K562 (cell line): ENCODE measurements at regions not wholly inside any gene's neighbourhood (a gene's known extent, or its start where the extent isn't known, plus 50 kb on each side); places are given as distances from the start of the nearest gene placed in this dataset.

Experiments used
- ATAC-seq: fragments of 200-7000 bp; cut with Tn5 transposase; 3 replicates; pipeline ENCODE4 v1.9.1; 2020; ENCODE audit warnings: moderate library complexity
- BruUV-seq: library from RNA; stranded (reverse); fragments of 400-500 nt; replicated peaks from 2 replicates; lab custom pipeline; 2021; lab: Mats Ljungman, UMichigan
- CTCF ChIA-PET: fragments of 300-600 bp; formaldehyde crosslinking; extraction: SDS; loops from one replicate; lab custom pipeline; 2021; ENCODE audit warnings: low intra/inter-chr PET ratio; lab: Yijun Ruan, JAX
- POLR2A ChIA-PET: fragments of 300-600, 350-650 bp; sonication (Branson Sonifier 250); formaldehyde crosslinking; extraction: SDS; loops from one replicate; lab custom pipeline; 2021; ENCODE audit warnings: antibody characterized with exemption, inconsistent platforms; lab: Yijun Ruan, JAX
- DNase-seq, 4 experiments: peaks; one replicate each; pipeline versions ENCODE4 v3.0.0 to v3.0.0-alpha.2; 2011 to 2018; ENCODE audit warnings: low spot score in 3 of 4, mixed read lengths in 3 of 4; ENCODE audit errors: extremely low read depth in 1 of 4
- FAIRE-seq: peaks from 2 replicates; lab custom pipeline; 2011; peaks lifted over from hg19 to GRCh38; lab: Jason Lieb, UNC
- H2AFZ ChIP-seq: 2 replicates; pipeline ENCODE4 v1.6.0; 2011; ENCODE audit warnings: low read depth, low read length, control low read depth, inconsistent platforms
- H3K27ac ChIP-seq: fragments of 200-600 bp; 3 replicates; pipeline ENCODE4 v1.8.0; 2011; ENCODE audit warnings: low read depth, mild to moderate bottlenecking, control low read depth, inconsistent platforms, low read length, moderate library complexity, mixed read lengths; ENCODE audit errors: extremely low read depth
- H3K27me3 ChIP-seq, 2 experiments: fragments of 300-600 bp in 1 of 2; 2 replicates in 1 of 2; 3 replicates in 1 of 2; pipeline versions ENCODE4 v1.6.0 to v1.8.0; 2011; ENCODE audit warnings: inconsistent platforms in 2 of 2, low read length in 2 of 2, mild to moderate bottlenecking in 1 of 2, mixed read lengths in 1 of 2, moderate library complexity in 1 of 2; ENCODE audit not compliant: control insufficient read depth in 2 of 2, insufficient read depth in 2 of 2
- H3K36me3 ChIP-seq: fragments of 300-600 bp; 3 replicates; pipeline ENCODE4 v1.8.0; 2011; ENCODE audit warnings: mild to moderate bottlenecking, low read length, inconsistent platforms; ENCODE audit not compliant: control insufficient read depth, insufficient read depth
- H3K4me1 ChIP-seq, 2 experiments: fragments of 200-600 bp in 1 of 2; replicated peaks in 1 of 2; 2 replicates in 1 of 2; 3 replicates in 1 of 2; pipeline versions ENCODE4 v1.5.1 to v1.8.0; 2011; ENCODE audit warnings: inconsistent platforms in 2 of 2, low read length in 2 of 2, mild to moderate bottlenecking in 1 of 2, mixed read lengths in 1 of 2, moderate library complexity in 1 of 2; ENCODE audit not compliant: control insufficient read depth in 2 of 2, insufficient read depth in 2 of 2
- H3K4me2 ChIP-seq: 2 replicates; pipeline ENCODE4 v1.6.1; 2011; ENCODE audit warnings: low read length, control low read depth, inconsistent platforms, mixed read lengths; ENCODE audit not compliant: insufficient read depth
- H3K4me3 ChIP-seq: fragments of 200-600 bp; sonication (generic), shearing (Covaris generic); 2 replicates; pipeline ENCODE4 v1.5.1; 2016; ENCODE audit warnings: control low read depth, inconsistent platforms
- H3K79me2 ChIP-seq: fragments of 200-600 bp; 3 replicates; pipeline ENCODE4 v1.8.0; 2011; ENCODE audit warnings: low read length, inconsistent platforms; ENCODE audit not compliant: control insufficient read depth, insufficient read depth
- H3K9ac ChIP-seq, 2 experiments: 2 replicates each; pipeline versions ENCODE4 v1.6.0 to v1.6.1; 2011; ENCODE audit warnings: low read depth in 2 of 2, low read length in 2 of 2, control low read depth in 1 of 2, inconsistent platforms in 1 of 2, mild to moderate bottlenecking in 1 of 2, mixed read lengths in 1 of 2; ENCODE audit not compliant: insufficient read depth in 1 of 2
- H3K9me1 ChIP-seq: one replicate; pipeline ENCODE4 v1.6.0; 2011; ENCODE audit warnings: inconsistent platforms, mild to moderate bottlenecking, low read length, moderate library complexity; ENCODE audit not compliant: control insufficient read depth, insufficient read depth
- H3K9me3 ChIP-seq: replicated peaks from 2 replicates; pipeline ENCODE4 v1.5.1; 2011; ENCODE audit warnings: low read depth, low read length, inconsistent platforms; ENCODE audit not compliant: control insufficient read depth, insufficient read depth
- H4K20me1 ChIP-seq: replicated peaks from 2 replicates; pipeline ENCODE4 v1.6.1; 2011; ENCODE audit warnings: low read length, inconsistent platforms, mixed read lengths; ENCODE audit not compliant: control insufficient read depth, insufficient read depth
- ARID3B ChIP-seq: fragments of 250-450 bp; sonication (Bioruptor Pico); IDR thresholded peaks from 2 replicates; pipeline ENCODE4 v1.4.0; 2020; ENCODE audit warnings: borderline replicate concordance
- ATF7 ChIP-seq: fragments of 450-650 bp; IDR thresholded peaks from 2 replicates; pipeline ENCODE4 v1.7.1; 2014; ENCODE audit warnings: mild to moderate bottlenecking, moderate library complexity
- DMBX1 ChIP-seq: fragments of 250-450 bp; sonication (Bioruptor Pico); IDR thresholded peaks from 2 replicates; pipeline ENCODE4 v1.8.0; 2022; ENCODE audit warnings: inconsistent platforms, mild to moderate bottlenecking, moderate library complexity, borderline replicate concordance
- FOSL1 ChIP-seq: fragments of 200-800 bp; sonication (Bioruptor generic); conservative IDR thresholded peaks from 2 replicates; pipeline ENCODE4 v1.6.1; 2016; ENCODE audit warnings: missing genetic modification characterization, missing compliant biosample characterization
- NR2C2 ChIP-seq, 2 experiments: fragments of 200-800 bp in 1 of 2; sonication (Bioruptor generic) in 1 of 2; sonication (generic) in 1 of 2; formaldehyde crosslinking in 1 of 2; IDR thresholded peaks; 2 replicates each; pipeline versions ENCODE4 v1.6.1 to v1.8.0; 2016 to 2022; ENCODE audit warnings: mild to moderate bottlenecking in 1 of 2, missing compliant biosample characterization in 1 of 2, missing genetic modification characterization in 1 of 2, missing genetic modification reagents in 1 of 2
- ZNF592 ChIP-seq: fragments of 450-650 bp; IDR thresholded peaks from 2 replicates; pipeline ENCODE4 v1.6.1; 2017; ENCODE audit warnings: antibody characterized with exemption, mild to moderate bottlenecking
- ZNF717 ChIP-seq: fragments of 250-450 bp; sonication (Bioruptor Pico); IDR thresholded peaks from 2 replicates; pipeline ENCODE4 v1.5.0; 2021
- WGBS: fragments of 100-300 bp; shearing (Covaris generic); methylation state at CpG from one replicate; pipeline ENCODE4 v1.1.6; 2016; ENCODE audit warnings: low coverage, mixed read lengths; ENCODE audit not compliant: insufficient coverage; ENCODE audit errors: missing lambda C conversion rate; 5-methylcytosine and 5-hydroxymethylcytosine counted together
- in situ Hi-C: fragments of 300-500 bp; cut with MboI; formaldehyde crosslinking; loops from 4 replicates; pipeline ENCODE4 v1.15.0; 2018; ENCODE audit warnings: inconsistent platforms, mixed read lengths
- intact Hi-C: fragments of 100-400 bp; cut with micrococcal nuclease; formaldehyde crosslinking; loops from 2 replicates; pipeline ENCODE4 v1.14.2; 2022

- ChIA-PET CTCF (no interaction called here), POLR2A (no interaction called here)
- BruUV-seq = no TSS peak
- H3K27me3 ChIP-seq = no peaks in the 10 kb centered on the region
- no peaks in the 10 kb centered on the region for H3K9me3 ChIP-seq
- TF ChIP-seq ZNF592 = no peak
- TF ChIP-seq FOSL1 (tag) = no peak
- no peak for TF ChIP-seq NR2C2 (CRISPR knock-in tag; IDR thresholded peaks at IDR 0.05)
- no peak for TF ChIP-seq NR2C2 (tag; IDR thresholded peaks at IDR 0.05)
- TF ChIP-seq ATF7 = no peak
- TF ChIP-seq DMBX1 (CRISPR knock-in tag) = no peak
- TF ChIP-seq ZNF717 = no peak
- TF ChIP-seq ARID3B (CRISPR knock-in tag) = no peak
- H2AFZ ChIP-seq = no peak overlapping the region
- in situ Hi-C loops (no loop called here), intact Hi-C loops (no loop called here)
- no peak overlapping the region for H3K4me3 ChIP-seq
- no peak overlapping the region for H3K9ac ChIP-seq
- FAIRE-seq (no peak), ATAC-seq (no peak), DNase-seq (no peak)
- H3K4me1 ChIP-seq = no peaks in the 10 kb centered on the region
- no peak overlapping the region for H3K27ac ChIP-seq
- H3K9me1 ChIP-seq = no peaks in the 10 kb centered on the region
- H3K4me2 ChIP-seq = no peak overlapping the region
- 0% methylated on average over 1 of the region's 1 CpG for WGBS
- no peaks in the 10 kb centered on the region for H3K79me2 ChIP-seq
- H3K36me3 ChIP-seq = no peaks in the 10 kb centered on the region
- no peaks in the 10 kb centered on the region for H4K20me1 ChIP-seq
Measured at GRCh38 chr4:137693641-137694040, 161.3 kb upstream of the PCDH18 start.
